AG04449 (cell line): ENCODE measurements at regions not wholly inside any gene's neighbourhood (a gene's known extent, or its start where the extent isn't known, plus 50 kb on each side); places are given as distances from the start of the nearest gene placed in this dataset.

Source experiments
- CTCF ChIA-PET: fragments of 350-600 bp; formaldehyde crosslinking; extraction: SDS; loops from one replicate; lab custom pipeline; 2021; ENCODE audit warnings: antibody characterized with exemption; lab: Yijun Ruan, JAX
- POLR2A ChIA-PET: fragments of 400-600, 350-600 bp; formaldehyde crosslinking; extraction: SDS; loops from one replicate; lab custom pipeline; 2020; ENCODE audit warnings: antibody characterized with exemption, inconsistent platforms; lab: Yijun Ruan, JAX
- DNase-seq: peaks from one replicate; pipeline ENCODE4 v3.0.0-alpha.2; 2010; ENCODE audit warnings: low read depth, low spot score
- H3K4me3 ChIP-seq: 2 replicates; pipeline ENCODE4 v1.5.1; 2011; ENCODE audit warnings: low read depth, mild to moderate bottlenecking, control low read depth, low read length
- CTCF ChIP-seq: IDR thresholded peaks from one replicate; pipeline ENCODE4 v1.5.1; 2011; ENCODE audit warnings: mild to moderate bottlenecking, moderate library complexity, low read length, control low read depth, inconsistent platforms; ENCODE audit not compliant: insufficient read depth; ENCODE audit errors: missing control alignments

- H3K4me3 ChIP-seq, result no peak overlapping the region
- TF ChIP-seq CTCF, result no peak
- ChIA-PET CTCF (no interaction called here), POLR2A (no interaction called here)
- DNase-seq, result no peak
These were observed 156.2 kb upstream of the SEMA6D start for GRCh38 chr15:47561102-47561501.

GRCh38 chr15:47565949-47566348, 151.4 kb upstream of the SEMA6D start:
- H3K4me3 ChIP-seq, result no peak overlapping the region
- CTCF ChIA-PET, result no interaction called here
- DNase-seq, result no peak
- no peak for TF ChIP-seq CTCF
- POLR2A ChIA-PET, result no interaction called here

GRCh38 chr15:47566610-47567009, 150.7 kb upstream of the SEMA6D start:
- ChIA-PET CTCF (no interaction called here), POLR2A (no interaction called here)
- H3K4me3 ChIP-seq, result no peak overlapping the region
- DNase-seq, result no peak
- no peak for TF ChIP-seq CTCF

DNA sequence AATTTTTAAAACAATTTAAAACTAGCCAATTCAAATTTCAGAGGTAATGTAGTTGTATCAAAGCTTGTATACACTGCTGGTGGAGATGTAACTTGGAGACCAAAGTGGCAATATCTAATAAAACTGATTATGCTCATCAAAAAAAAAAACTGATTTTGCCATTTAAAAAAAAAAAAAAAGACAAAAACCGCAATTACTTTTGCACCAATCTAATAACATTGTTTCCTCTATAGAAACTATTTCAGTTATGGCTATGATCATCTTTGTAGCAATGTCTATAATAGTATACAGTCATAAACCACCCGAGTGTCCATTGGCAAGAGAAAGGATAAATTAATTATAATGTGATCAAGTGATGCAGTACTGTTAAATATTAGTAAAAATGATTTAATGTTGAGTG, 149.3 kb upstream of the SEMA6D start:
- CTCF ChIA-PET, result no interaction called here
- POLR2A ChIA-PET, result no interaction called here
- H3K4me3 ChIP-seq, result no peak overlapping the region
- TF ChIP-seq CTCF, result no peak
- DNase-seq, result no peak

DNA sequence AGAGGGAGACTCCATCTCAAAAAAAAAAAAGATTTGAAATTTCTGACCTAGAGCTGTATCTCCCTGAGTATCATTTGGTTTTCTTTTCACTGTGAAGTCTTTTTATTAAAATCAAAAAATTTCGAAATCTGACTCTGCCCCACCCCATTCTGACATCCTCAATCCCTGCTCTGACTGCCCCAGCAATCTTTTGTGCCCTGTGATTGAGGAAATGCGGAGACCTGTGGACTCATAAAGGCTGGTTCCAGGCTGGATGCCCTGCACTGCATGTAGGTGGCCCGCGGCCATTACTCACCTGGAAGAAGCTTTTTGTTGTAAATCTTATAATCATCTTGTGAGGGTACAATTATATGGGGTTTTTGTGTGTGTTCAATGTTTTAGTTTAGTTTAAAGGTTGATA, 147.3 kb upstream of the SEMA6D start:
- H3K4me3 ChIP-seq, result no peak overlapping the region
- ChIA-PET CTCF (interaction anchor here (1.5 kb wide), 1 partner anchor 11 kb away, joined by 3 read pairs; no protein-coding TSS in a partner anchor), POLR2A (no interaction called here)
- no peak for DNase-seq
- TF ChIP-seq CTCF, result no peak

DNA sequence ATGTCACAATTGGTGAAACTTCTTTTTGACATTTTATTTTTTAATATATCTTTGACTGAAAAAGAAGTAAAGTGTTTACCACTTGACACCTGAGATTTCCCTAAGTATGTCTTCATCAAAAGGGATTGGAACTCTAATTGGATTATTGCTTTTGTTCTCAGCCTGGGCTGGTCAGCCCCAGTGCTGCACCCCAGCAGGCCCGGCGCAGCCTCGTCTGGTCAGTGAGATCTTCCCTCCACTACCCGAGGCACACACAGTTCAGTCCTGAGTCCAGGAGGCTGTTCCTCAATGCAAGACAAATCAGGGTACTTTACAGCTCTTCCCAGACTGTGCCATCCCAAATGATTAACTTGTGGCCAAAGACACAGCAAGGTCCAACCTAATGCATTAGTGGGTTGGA, 146.9 kb upstream of the SEMA6D start:
- ChIA-PET CTCF (no interaction called here), POLR2A (no interaction called here)
- H3K4me3 ChIP-seq, result no peak overlapping the region
- DNase-seq, result no peak
- TF ChIP-seq CTCF, result no peak
